Psoas muscle (tissue), 7 donors: ENCODE measurements at regions not wholly inside any gene's neighbourhood (a gene's known extent, or its start where the extent isn't known, plus 50 kb on each side); places are given as distances from the start of the nearest gene placed in this dataset.

Experiments
- ATAC-seq, 4 donors: fragments of 200-7000 bp; cut with Tn5 transposase; one replicate each; pipeline ENCODE4 v1.9.1; 2020; ENCODE audit warnings: moderate library complexity in 3 of 4, mild to moderate bottlenecking in 2 of 4
- DNase-seq, 2 donors: peaks; one replicate each; pipeline ENCODE4 v3.0.0-alpha.2; 2020
- H3K27ac ChIP-seq: fragments of 200-600 bp; one replicate; pipeline ENCODE4 v1.8.0; 2022
- H3K27me3 ChIP-seq, 3 donors: fragments of 200-600 bp in 1 of 3; one replicate each; pipeline versions ENCODE4 v1.6.1 to v1.8.0; 2013 to 2022; ENCODE audit warnings: low read length in 2 of 3, mild to moderate bottlenecking in 2 of 3, moderate library complexity in 1 of 3; ENCODE audit not compliant: insufficient read depth in 3 of 3
- H3K36me3 ChIP-seq, 2 donors: fragments of 200-600 bp in 1 of 2; one replicate each; pipeline versions ENCODE4 v1.6.1 to v1.8.0; 2013 to 2022; ENCODE audit warnings: low read depth in 1 of 2, mild to moderate bottlenecking in 1 of 2, moderate library complexity in 1 of 2; ENCODE audit not compliant: insufficient read depth in 1 of 2
- H3K4me1 ChIP-seq: fragments of 200-600 bp; one replicate; pipeline ENCODE4 v1.8.0; 2022
- H3K4me3 ChIP-seq: fragments of 200-600 bp; one replicate; pipeline ENCODE4 v1.8.0; 2022; ENCODE audit warnings: mild to moderate bottlenecking
- H3K9me3 ChIP-seq: fragments of 200-600 bp; one replicate; pipeline ENCODE4 v1.8.0; 2022
- WGBS, 3 donors: extraction: QIAGEN DNeasy Blood & Tissue Kit; methylation state at CpG; one replicate each; pipeline versions ENCODE4 v1.1.6 to v1.1.7; 2013; 5-methylcytosine and 5-hydroxymethylcytosine counted together
- intact Hi-C, 2 donors: fragments of 100-400 bp; cut with DNase I; formaldehyde crosslinking; loops; one replicate each; pipeline versions ENCODE4 v1.11.0 to v1.14.2; 2022
- TF ChIP-seq, protein P1 (sequence below): fragments of 200-600 bp; IDR thresholded peaks from one replicate; pipeline ENCODE4 v1.8.0; 2022; ENCODE audit warnings: antibody characterized with exemption
- donor health status: healthy with polysubstance abuse.
- donor health status: DM: no; HTN: no; CAD: no; lungs with moderate emphysema.
- donor health status: Bipolar disorder and iron deficiency.
- donor health status: healthy.
- donor health status: DM: yes; HTN: yes; CAD: no.
- donor health status: DM: no; HTN: no; CAD: no.
- donor health status: DM: yes; HTN: yes; CAD: no.

DNA sequence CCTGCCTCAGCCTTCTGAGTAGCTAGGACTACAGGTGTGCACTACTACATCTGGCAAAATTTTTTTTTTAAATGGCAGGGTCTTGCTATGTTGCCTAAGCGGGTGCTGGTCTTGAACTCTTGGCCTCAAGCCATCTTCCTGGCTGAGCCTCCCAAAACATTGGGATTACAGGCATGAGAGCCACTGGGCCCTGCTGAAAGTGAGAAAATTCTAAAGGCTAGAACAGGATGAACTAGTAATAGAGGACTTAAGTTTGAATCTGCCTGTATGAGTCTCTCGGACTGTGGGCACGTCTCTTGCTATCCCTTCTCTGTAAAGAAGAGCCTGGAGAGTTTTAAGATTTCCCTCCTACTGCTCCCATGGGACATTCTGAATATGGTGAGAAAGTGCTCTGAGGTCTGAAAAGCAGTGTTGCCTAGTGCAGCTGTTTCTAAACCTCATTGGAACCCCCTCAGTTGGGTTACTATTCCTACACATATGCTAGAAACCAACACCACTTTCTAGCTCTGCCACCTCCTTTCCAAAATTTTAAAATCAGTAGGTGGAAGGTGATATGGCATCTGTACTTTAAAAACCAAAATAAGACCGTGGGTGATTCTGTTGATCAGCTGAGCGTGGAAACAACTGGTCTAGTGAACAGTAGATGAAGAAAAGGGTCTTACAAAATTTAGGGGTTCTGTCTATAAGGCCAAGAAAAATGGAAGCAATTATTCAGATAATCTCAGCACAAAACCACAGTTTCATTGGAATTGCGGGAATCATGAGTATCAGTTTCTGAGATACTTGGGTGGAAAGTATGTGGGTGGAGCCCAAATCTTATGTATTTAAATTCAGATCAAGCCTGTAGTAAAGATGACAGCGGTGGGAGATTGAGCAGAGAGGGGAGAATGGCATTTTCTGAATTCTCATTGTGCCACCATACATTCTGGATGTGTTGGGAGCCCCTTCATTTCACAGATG, 259.8 kb upstream of the CXCR4 start:
- 75 to 82% (median 79%) methylated on average over 7 of the region's 7 CpGs for WGBS, 3 donors
- no peaks in the 10 kb centered on the region for H3K4me1 ChIP-seq
- ATAC-seq = no peak
- intact Hi-C loops = loop anchor here in 1 of 2 donors (2.0 to 5.0 kb wide), 2 partner anchors 260 to 459 kb away; partner anchors contain the start of gene CXCR4
- H3K36me3 ChIP-seq = no peaks in the 10 kb centered on the region
- no peak for DNase-seq
- H3K27ac ChIP-seq = no peak overlapping the region
- H3K9me3 ChIP-seq = no peaks in the 10 kb centered on the region
- no peak overlapping the region for H3K4me3 ChIP-seq
- TF ChIP-seq, protein P1, sequence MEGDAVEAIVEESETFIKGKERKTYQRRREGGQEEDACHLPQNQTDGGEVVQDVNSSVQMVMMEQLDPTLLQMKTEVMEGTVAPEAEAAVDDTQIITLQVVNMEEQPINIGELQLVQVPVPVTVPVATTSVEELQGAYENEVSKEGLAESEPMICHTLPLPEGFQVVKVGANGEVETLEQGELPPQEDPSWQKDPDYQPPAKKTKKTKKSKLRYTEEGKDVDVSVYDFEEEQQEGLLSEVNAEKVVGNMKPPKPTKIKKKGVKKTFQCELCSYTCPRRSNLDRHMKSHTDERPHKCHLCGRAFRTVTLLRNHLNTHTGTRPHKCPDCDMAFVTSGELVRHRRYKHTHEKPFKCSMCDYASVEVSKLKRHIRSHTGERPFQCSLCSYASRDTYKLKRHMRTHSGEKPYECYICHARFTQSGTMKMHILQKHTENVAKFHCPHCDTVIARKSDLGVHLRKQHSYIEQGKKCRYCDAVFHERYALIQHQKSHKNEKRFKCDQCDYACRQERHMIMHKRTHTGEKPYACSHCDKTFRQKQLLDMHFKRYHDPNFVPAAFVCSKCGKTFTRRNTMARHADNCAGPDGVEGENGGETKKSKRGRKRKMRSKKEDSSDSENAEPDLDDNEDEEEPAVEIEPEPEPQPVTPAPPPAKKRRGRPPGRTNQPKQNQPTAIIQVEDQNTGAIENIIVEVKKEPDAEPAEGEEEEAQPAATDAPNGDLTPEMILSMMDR = no peak
- H3K27me3 ChIP-seq = no peaks in the 10 kb centered on the region

DNA sequence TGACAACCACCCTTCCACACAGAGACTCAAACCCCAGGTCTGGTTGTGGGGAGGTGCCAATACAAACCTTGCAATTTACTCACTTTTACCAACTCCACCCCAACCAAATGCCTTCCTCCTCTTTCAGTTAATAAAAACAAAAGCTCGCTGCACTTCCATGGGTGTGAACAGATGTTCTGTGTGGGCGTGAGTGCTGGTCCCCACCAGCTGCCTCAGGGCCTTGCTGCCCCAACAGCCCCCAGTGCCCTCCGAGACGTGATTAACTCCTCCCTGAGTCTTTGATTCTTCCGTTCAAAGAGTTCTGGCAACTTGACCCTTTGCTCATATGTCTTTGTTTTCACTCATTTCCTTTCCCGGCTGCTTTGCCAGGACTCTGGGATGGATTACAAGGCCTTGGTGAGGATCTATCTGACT, 258.9 kb upstream of the CXCR4 start:
- TF ChIP-seq, protein P1 = no peak
- H3K4me3 ChIP-seq = no peak overlapping the region
- H3K27ac ChIP-seq = no peak overlapping the region
- no peaks in the 10 kb centered on the region for H3K4me1 ChIP-seq
- H3K9me3 ChIP-seq = no peaks in the 10 kb centered on the region
- ATAC-seq (no peak), DNase-seq (no peak)
- WGBS, 3 donors = 39 to 43% (median 43%) methylated on average over 6 of the region's 6 CpGs
- no peaks in the 10 kb centered on the region for H3K27me3 ChIP-seq
- intact Hi-C loops = loop anchor here in 1 of 2 donors (5.0 kb wide), 1 partner anchor 260 kb away; the partner anchor contains the start of gene CXCR4
- no peaks in the 10 kb centered on the region for H3K36me3 ChIP-seq

DNA sequence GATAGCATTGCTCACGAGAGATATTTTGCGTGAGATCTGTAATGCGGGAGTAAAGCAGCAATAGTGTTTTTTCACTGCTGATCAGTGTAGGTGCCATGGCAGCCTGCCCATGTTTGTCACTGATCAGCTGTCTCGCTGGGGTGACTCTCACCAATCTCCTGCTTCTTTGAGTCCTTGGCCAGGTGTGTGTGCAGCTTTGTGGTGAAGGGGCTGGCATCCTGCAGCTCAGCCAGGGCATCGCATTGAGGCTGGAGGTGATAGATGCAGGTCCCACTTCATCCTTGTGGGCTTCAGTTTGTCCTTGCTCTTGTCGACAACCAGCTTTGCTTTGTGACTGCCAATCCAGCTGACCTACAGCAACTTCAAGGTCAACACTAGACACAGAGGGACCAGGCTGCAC, 258.3 kb upstream of the CXCR4 start:
- 82 to 90% (median 85%) methylated on average over 6 of the region's 6 CpGs for WGBS, 3 donors
- TF ChIP-seq, protein P1 = no peak
- Histone ChIP-seq H3K27ac (no peak overlapping the region), H3K36me3 (no peaks in the 10 kb centered on the region), H3K27me3 (no peaks in the 10 kb centered on the region), H3K4me1 (no peaks in the 10 kb centered on the region), H3K4me3 (no peak overlapping the region), H3K9me3 (no peaks in the 10 kb centered on the region)
- ATAC-seq (no peak), DNase-seq (no peak)
- intact Hi-C loops = loop anchor here in 1 of 2 donors (5.0 kb wide), 1 partner anchor 259 kb away; the partner anchor contains the start of gene CXCR4

DNA sequence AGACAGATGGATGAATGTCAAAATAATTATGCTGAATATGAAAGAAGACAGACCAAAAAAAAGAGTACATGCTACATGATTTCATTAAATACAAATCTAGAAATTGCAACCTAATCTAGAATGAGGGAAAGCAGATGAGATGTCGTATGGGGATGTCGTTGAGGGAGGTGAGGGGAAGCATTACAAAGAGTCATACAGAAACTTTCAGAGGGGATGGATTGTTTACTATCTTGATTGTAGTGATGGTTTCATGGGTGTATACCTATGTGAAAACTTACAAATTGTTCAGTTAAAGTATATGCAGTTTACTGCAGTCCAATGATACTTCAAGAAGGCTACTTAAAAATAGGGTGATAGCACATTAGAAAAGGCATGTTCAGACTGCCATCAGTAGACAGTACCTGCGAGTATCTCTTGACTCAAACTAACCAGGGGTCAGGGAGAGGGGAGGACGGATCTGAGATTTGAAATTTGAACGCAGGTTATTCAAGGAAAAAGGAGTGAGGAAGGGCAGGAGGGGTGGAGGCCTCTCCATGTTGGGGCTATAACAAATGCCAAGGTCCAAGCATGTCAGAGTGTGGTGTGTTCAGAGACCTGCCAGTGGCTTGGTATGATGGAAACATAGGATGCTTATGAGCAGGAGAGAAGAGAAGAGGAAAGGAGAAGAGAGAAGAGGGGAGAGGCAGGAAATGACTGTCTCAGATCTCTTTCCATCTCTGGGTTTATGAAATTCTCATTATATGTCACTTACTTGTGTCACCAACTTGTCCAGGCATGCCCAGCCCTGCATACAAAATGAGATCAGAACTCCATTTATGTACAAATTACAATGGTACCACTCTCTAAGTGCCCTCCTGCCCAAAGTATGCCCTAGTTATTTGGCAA, 257.3 kb upstream of the CXCR4 start:
- H3K27ac ChIP-seq = no peak overlapping the region
- ATAC-seq (no peak), DNase-seq (no peak)
- WGBS, 3 donors = 93 to 95% (median 94%) methylated on average over 5 of the region's 5 CpGs
- intact Hi-C loops = loop anchor here in 1 of 2 donors (5.0 kb wide), 1 partner anchor 258 kb away; the partner anchor contains the start of gene CXCR4
- no peak overlapping the region for H3K4me3 ChIP-seq
- no peaks in the 10 kb centered on the region for H3K9me3 ChIP-seq
- H3K27me3 ChIP-seq = no peaks in the 10 kb centered on the region
- no peaks in the 10 kb centered on the region for H3K4me1 ChIP-seq
- no peaks in the 10 kb centered on the region for H3K36me3 ChIP-seq
- TF ChIP-seq, protein P1 = no peak
